HEK293T (cell line): ENCODE measurements at regions not wholly inside any gene's neighbourhood (a gene's known extent, or its start where the extent isn't known, plus 50 kb on each side); places are given as distances from the start of the nearest gene placed in this dataset.

Experiments
- CTCF ChIA-PET: fragments of 350-600 bp; formaldehyde crosslinking; extraction: SDS; loops from one replicate; lab custom pipeline; 2021; ENCODE audit warnings: antibody characterized with exemption, inconsistent platforms; lab: Yijun Ruan, JAX
- POLR2A ChIA-PET: fragments of 350-600 bp; formaldehyde crosslinking; extraction: SDS; loops from one replicate; lab custom pipeline; 2020; ENCODE audit warnings: antibody characterized with exemption, inconsistent platforms; lab: Yijun Ruan, JAX
- DNase-seq: peaks from one replicate; pipeline ENCODE4 v3.0.0; 2012; ENCODE audit warnings: mixed read lengths; ENCODE audit errors: extremely low spot score
- ARNT ChIP-seq: fragments of 450-650 bp; IDR thresholded peaks from 2 replicates; pipeline ENCODE4 v1.6.1; 2017; ENCODE audit warnings: mild to moderate bottlenecking
- BHLHE40 ChIP-seq: fragments of 450-650 bp; IDR thresholded peaks from 2 replicates; pipeline ENCODE4 v1.6.1; 2016; ENCODE audit warnings: mild to moderate bottlenecking, moderate library complexity, borderline replicate concordance
- CTBP1 ChIP-seq: fragments of 450-650 bp; IDR thresholded peaks from 2 replicates; pipeline ENCODE4 v1.6.1; 2016; ENCODE audit warnings: borderline replicate concordance
- ELF4 ChIP-seq: fragments of 450-650 bp; IDR thresholded peaks from 2 replicates; pipeline ENCODE4 v1.6.1; 2017; ENCODE audit warnings: antibody characterized with exemption
- FOXA1 ChIP-seq: fragments of 450-650 bp; IDR thresholded peaks from 2 replicates; pipeline ENCODE4 v1.6.1; 2016; ENCODE audit warnings: mild to moderate bottlenecking
- FOXK2 ChIP-seq: fragments of 450-650 bp; IDR thresholded peaks from 2 replicates; pipeline ENCODE4 v1.6.1; 2016; ENCODE audit warnings: mild to moderate bottlenecking
- FOXM1 ChIP-seq: fragments of 450-650 bp; IDR thresholded peaks from 2 replicates; pipeline ENCODE4 v1.6.1; 2017; ENCODE audit warnings: mild to moderate bottlenecking, borderline replicate concordance
- HDGF ChIP-seq: fragments of 450-650 bp; IDR thresholded peaks from 2 replicates; pipeline ENCODE4 v1.6.1; 2017; ENCODE audit warnings: antibody characterized with exemption, borderline replicate concordance
- L3MBTL2 ChIP-seq: fragments of 450-650 bp; conservative IDR thresholded peaks from 2 replicates; pipeline ENCODE4 v1.6.1; 2016; ENCODE audit warnings: mild to moderate bottlenecking
- LEF1 ChIP-seq: fragments of 450-650 bp; IDR thresholded peaks from 2 replicates; pipeline ENCODE4 v1.6.1; 2017; ENCODE audit warnings: mild to moderate bottlenecking, borderline replicate concordance
- NFRKB ChIP-seq: fragments of 450-650 bp; IDR thresholded peaks from 2 replicates; pipeline ENCODE4 v1.6.1; 2016; ENCODE audit warnings: mild to moderate bottlenecking, moderate library complexity
- PKNOX1 ChIP-seq: fragments of 450-650 bp; IDR thresholded peaks from 2 replicates; pipeline ENCODE4 v1.6.1; 2016
- SP1 ChIP-seq: fragments of 450-650 bp; IDR thresholded peaks from 2 replicates; pipeline ENCODE4 v1.6.1; 2017
- SUZ12 ChIP-seq: fragments of 450-650 bp; IDR thresholded peaks from 2 replicates; pipeline ENCODE4 v1.6.1; 2016; ENCODE audit warnings: mild to moderate bottlenecking
- TARDBP ChIP-seq: fragments of 450-650 bp; IDR thresholded peaks from 2 replicates; pipeline ENCODE4 v1.6.1; 2016
- ZNF384 ChIP-seq: fragments of 450-650 bp; IDR thresholded peaks from 2 replicates; pipeline ENCODE4 v1.6.1; 2016

- TF ChIP-seq TARDBP (no peak), SP1 (no peak), FOXK2 (no peak), L3MBTL2 (no peak), LEF1 (no peak), NFRKB (no peak), FOXA1 (no peak), ZNF384 (no peak), PKNOX1 (no peak), BHLHE40 (no peak), ARNT (no peak), CTBP1 (no peak), SUZ12 (no peak), FOXM1 (no peak)
- ChIA-PET POLR2A (no interaction called here), CTCF (interaction anchor here (0.7 kb wide), 1 partner anchor 49 kb away, joined by 3 read pairs; no protein-coding TSS in a partner anchor)
- DNase-seq, result no peak
Observed at GRCh38 chr16:85291302-85292148, 179.3 kb upstream of the CIBAR2 start.

GRCh38 chr16:85293458-85293857, 181.2 kb upstream of the CIBAR2 start:
- CTCF ChIA-PET, result no interaction called here
- DNase-seq, result no peak
- no peak for TF ChIP-seq SP1
- no peak for TF ChIP-seq PKNOX1
- no peak for TF ChIP-seq FOXM1
- no peak for TF ChIP-seq NFRKB
- TF ChIP-seq CTBP1, result no peak
- TF ChIP-seq LEF1, result no peak
- no peak for TF ChIP-seq ELF4
- no peak for TF ChIP-seq BHLHE40
- no peak for TF ChIP-seq FOXK2
- POLR2A ChIA-PET, result no interaction called here

- DNase-seq, result no peak
- TF ChIP-seq NFRKB (no peak), PKNOX1 (no peak), HDGF (no peak), ARNT (no peak), L3MBTL2 (no peak), LEF1 (no peak), TARDBP (no peak), ZNF384 (no peak), ELF4 (no peak), FOXK2 (no peak), SP1 (no peak), CTBP1 (no peak), BHLHE40 (no peak), FOXA1 (no peak), SUZ12 (no peak), FOXM1 (no peak)
- ChIA-PET POLR2A (no interaction called here), CTCF (no interaction called here)
Observed at GRCh38 chr16:85293904-85294642, 181.8 kb upstream of the CIBAR2 start.

GRCh38 chr16:85294810-85295508, 182.7 kb upstream of the CIBAR2 start:
- POLR2A ChIA-PET, result no interaction called here
- CTCF ChIA-PET, result interaction anchor here (0.6 kb wide), 1 partner anchor 383 kb away, joined by 3 read pairs; no protein-coding TSS in a partner anchor
- TF ChIP-seq ZNF384 (no peak), FOXK2 (no peak), NFRKB (no peak), ARNT (no peak), CTBP1 (no peak), ELF4 (no peak)
- no peak for DNase-seq

- CTCF ChIA-PET, result interaction anchor here (0.6 to 1.1 kb wide), 7 partner anchors 9 to 421 kb away, joined by 3 to 9 read pairs (median 3); no protein-coding TSS in a partner anchor
- POLR2A ChIA-PET, result interaction anchor here (1.0 kb wide), 1 partner anchor 11 kb away, joined by 4 read pairs; no protein-coding TSS in a partner anchor
- TF ChIP-seq ZNF384, result no peak
- TF ChIP-seq BHLHE40, result no peak
- no peak for TF ChIP-seq L3MBTL2
- no peak for TF ChIP-seq TARDBP
- TF ChIP-seq HDGF, result no peak
- no peak for TF ChIP-seq FOXA1
- no peak for TF ChIP-seq ARNT
- no peak for TF ChIP-seq NFRKB
- DNase-seq, result peak; percentile 68
Observed at GRCh38 chr16:85296859-85297660, 184.8 kb upstream of the CIBAR2 start.
